ENCODE measurements at regions not wholly inside any gene's neighbourhood (a gene's known extent, or its start where the extent isn't known, plus 50 kb on each side); places are given as distances from the start of the nearest gene placed in this dataset.

DNA sequence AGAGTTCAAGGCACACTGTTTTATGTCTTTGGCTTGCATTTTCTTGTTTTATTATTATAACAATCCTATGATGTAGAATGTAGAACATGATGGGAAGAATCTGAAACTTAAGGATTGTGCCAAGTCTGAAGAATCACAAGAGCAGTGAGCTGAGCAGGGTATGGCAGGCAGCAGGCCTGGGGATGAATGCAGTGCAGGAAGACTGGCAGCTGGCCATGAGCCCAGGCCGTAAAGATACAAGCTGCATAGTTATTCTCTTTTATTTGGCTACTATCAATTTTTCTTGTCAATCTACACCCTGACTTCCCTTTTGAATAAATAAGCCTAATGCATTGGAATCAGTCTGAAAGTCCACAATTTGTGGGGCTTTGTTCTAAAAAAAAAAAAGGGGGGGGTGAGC lies 89.6 kb upstream of the ARPP21 start:
- no peak for DNase-seq

DNA sequence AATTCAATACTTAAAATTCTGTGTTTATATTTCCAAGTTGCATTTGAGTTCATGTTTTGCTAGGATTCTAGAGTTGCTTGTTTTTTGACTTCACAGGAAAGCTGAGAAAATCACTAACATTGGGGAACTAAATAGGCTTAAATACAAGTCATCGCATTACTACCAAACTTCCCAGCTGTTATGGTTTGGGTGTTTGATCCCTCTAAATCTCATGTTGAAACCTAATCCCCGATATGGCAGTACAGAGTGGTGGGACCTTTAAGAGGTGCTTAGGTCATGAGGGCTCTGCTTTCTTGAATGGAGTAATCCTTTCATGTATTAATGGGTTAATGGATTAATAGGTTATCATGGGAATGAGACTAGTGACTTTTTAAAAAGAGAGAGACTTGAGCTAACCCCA lies 77.2 kb upstream of the ARPP21 start:
- no peak for DNase-seq

DNA sequence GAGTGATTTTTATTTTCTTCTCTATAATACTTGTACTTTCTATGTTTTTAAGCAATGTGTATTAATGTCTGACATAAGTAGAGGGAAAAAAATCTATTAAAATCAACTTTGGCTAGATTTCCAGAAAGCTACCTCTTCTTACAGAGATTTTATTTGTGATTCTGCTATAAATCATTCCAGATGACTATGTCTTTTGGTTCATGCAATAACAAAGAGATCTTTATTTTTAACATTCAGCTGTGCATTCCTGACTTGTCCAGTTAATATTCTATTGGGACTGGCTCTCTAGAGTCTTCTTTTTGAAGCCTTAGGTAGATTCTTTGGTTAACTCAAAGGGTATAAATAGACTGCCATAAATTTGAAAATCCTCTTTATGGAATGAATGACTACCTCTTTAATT lies 74.3 kb upstream of the ARPP21 start:
- DNase-seq: no peak
